ENCODE measurements at regions not wholly inside any gene's neighbourhood (a gene's known extent, or its start where the extent isn't known, plus 50 kb on each side); places are given as distances from the start of the nearest gene placed in this dataset.

DNA sequence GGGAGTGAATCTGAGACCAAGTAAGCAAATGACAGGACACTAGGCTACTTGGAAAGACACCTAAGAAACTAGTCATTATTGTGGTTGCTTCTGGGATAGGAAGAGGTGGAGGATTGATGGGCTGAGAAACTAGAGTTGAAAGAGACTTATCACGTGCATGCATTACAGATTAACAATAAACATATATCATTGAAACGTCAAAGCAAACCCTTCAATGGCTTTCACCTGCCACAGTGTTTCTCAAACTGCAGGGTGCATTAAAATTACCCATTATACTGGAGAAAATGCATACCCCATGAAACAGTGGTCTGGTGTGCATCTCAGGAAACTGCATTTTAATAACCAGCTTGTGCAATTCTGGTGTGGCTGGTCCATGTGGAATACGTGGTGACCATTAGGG lies 318.8 kb downstream of the SMAD2 start:
- TF ChIP-seq YY1 (IDR thresholded peaks at IDR 0.05; ENCODE audit: low read depth) (no peak), EGR1 (IDR thresholded peaks at IDR 0.05) (no peak), NFIC (IDR thresholded peaks at IDR 0.05) (no peak), CREB1 (IDR thresholded peaks at IDR 0.05; ENCODE audit: low read depth) (no peak), EP300 (IDR thresholded peaks at IDR 0.05; ENCODE audit: borderline replicate concordance) (no peak)
- TF ChIP-seq, protein P1, sequence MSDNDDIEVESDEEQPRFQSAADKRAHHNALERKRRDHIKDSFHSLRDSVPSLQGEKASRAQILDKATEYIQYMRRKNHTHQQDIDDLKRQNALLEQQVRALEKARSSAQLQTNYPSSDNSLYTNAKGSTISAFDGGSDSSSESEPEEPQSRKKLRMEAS (IDR thresholded peaks at IDR 0.05) = no peak
- TF ChIP-seq, protein P2, sequence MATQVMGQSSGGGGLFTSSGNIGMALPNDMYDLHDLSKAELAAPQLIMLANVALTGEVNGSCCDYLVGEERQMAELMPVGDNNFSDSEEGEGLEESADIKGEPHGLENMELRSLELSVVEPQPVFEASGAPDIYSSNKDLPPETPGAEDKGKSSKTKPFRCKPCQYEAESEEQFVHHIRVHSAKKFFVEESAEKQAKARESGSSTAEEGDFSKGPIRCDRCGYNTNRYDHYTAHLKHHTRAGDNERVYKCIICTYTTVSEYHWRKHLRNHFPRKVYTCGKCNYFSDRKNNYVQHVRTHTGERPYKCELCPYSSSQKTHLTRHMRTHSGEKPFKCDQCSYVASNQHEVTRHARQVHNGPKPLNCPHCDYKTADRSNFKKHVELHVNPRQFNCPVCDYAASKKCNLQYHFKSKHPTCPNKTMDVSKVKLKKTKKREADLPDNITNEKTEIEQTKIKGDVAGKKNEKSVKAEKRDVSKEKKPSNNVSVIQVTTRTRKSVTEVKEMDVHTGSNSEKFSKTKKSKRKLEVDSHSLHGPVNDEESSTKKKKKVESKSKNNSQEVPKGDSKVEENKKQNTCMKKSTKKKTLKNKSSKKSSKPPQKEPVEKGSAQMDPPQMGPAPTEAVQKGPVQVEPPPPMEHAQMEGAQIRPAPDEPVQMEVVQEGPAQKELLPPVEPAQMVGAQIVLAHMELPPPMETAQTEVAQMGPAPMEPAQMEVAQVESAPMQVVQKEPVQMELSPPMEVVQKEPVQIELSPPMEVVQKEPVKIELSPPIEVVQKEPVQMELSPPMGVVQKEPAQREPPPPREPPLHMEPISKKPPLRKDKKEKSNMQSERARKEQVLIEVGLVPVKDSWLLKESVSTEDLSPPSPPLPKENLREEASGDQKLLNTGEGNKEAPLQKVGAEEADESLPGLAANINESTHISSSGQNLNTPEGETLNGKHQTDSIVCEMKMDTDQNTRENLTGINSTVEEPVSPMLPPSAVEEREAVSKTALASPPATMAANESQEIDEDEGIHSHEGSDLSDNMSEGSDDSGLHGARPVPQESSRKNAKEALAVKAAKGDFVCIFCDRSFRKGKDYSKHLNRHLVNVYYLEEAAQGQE (IDR thresholded peaks at IDR 0.05; ENCODE audit: low read depth) = no peak
